ENCODE measurements at regions not wholly inside any gene's neighbourhood (a gene's known extent, or its start where the extent isn't known, plus 50 kb on each side); places are given as distances from the start of the nearest gene placed in this dataset.

DNA sequence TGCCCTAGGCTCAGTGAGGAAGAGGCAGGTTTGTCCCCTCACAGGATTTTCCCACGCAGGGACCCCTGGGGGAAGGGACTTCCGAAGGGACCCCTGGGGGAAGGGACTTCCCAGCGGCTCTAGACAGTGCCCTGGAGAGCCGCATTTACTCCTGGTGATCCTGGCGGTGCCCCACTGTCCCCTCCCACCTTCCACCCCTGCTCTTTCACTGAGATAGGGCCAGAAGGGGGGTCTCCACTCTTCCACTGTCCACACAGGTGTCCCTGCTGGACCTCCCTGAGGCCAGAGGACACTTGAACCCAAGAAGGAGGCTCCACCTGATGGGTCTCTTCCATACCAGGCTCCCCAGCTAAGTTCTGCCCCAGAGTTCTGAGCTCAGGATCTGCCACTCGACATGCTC, 1333.9 kb downstream of the BRD1 start:
- TF ChIP-seq, protein P1, sequence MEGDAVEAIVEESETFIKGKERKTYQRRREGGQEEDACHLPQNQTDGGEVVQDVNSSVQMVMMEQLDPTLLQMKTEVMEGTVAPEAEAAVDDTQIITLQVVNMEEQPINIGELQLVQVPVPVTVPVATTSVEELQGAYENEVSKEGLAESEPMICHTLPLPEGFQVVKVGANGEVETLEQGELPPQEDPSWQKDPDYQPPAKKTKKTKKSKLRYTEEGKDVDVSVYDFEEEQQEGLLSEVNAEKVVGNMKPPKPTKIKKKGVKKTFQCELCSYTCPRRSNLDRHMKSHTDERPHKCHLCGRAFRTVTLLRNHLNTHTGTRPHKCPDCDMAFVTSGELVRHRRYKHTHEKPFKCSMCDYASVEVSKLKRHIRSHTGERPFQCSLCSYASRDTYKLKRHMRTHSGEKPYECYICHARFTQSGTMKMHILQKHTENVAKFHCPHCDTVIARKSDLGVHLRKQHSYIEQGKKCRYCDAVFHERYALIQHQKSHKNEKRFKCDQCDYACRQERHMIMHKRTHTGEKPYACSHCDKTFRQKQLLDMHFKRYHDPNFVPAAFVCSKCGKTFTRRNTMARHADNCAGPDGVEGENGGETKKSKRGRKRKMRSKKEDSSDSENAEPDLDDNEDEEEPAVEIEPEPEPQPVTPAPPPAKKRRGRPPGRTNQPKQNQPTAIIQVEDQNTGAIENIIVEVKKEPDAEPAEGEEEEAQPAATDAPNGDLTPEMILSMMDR (IDR thresholded peaks at IDR 0.05; ENCODE audit: insufficient read depth, low read length): no peak
- TF ChIP-seq POLR2AphosphoS5 (IDR thresholded peaks at IDR 0.05; ENCODE audit: low read depth): no peak

Measured in HL-60 (cell line).